Ureter (tissue), 1 donor: ENCODE measurements at regions not wholly inside any gene's neighbourhood (a gene's known extent, or its start where the extent isn't known, plus 50 kb on each side); places are given as distances from the start of the nearest gene placed in this dataset.

Experiments used
- DNase-seq: peaks from one replicate; pipeline ENCODE4 v3.0.0-alpha.2; 2020; ENCODE audit warnings: low spot score
- donor health status: DM: yes; HTN: yes; CAD: no.

- no peak for DNase-seq
Measured at GRCh38 chr15:46416544-46416943, 781.7 kb downstream of the SQOR start.

- DNase-seq: no peak
Measured at GRCh38 chr15:46420990-46421389, 786.2 kb downstream of the SQOR start.

- DNase-seq: no peak
Measured at GRCh38 chr15:46441294-46442062, 806.6 kb downstream of the SQOR start.

- DNase-seq: no peak
Measured at GRCh38 chr15:46442184-46442583, 807.4 kb downstream of the SQOR start.

- DNase-seq: no peak
Measured at GRCh38 chr15:46442901-46443590, 808.2 kb downstream of the SQOR start.

GRCh38 chr15:46450112-46450809, 815.4 kb downstream of the SQOR start:
- no peak for DNase-seq

GRCh38 chr15:46450810-46451182, 816.0 kb downstream of the SQOR start:
- no peak for DNase-seq

GRCh38 chr15:46452297-46452820, 817.5 kb downstream of the SQOR start:
- no peak for DNase-seq

- no peak for DNase-seq
Measured at GRCh38 chr15:46456456-46456855, 821.6 kb downstream of the SQOR start.

GRCh38 chr15:46460431-46461094, 825.7 kb downstream of the SQOR start:
- DNase-seq: no peak

- DNase-seq: no peak
Measured at GRCh38 chr15:46461416-46461815, 826.6 kb downstream of the SQOR start.

- no peak for DNase-seq
Measured at GRCh38 chr15:46467041-46467440, 832.2 kb downstream of the SQOR start.

GRCh38 chr15:46471096-46471495, 836.3 kb downstream of the SQOR start:
- no peak for DNase-seq

GRCh38 chr15:46489276-46489675, 854.4 kb downstream of the SQOR start:
- no peak for DNase-seq

GRCh38 chr15:46496491-46497115, 861.8 kb downstream of the SQOR start:
- no peak for DNase-seq

- DNase-seq: no peak
Measured at GRCh38 chr15:46502667-46503066, 867.8 kb downstream of the SQOR start.

GRCh38 chr15:46518381-46518780, 883.6 kb downstream of the SQOR start:
- no peak for DNase-seq

- DNase-seq: no peak
Measured at GRCh38 chr15:46523701-46524100, 888.9 kb downstream of the SQOR start.

GRCh38 chr15:46525984-46526725, 891.3 kb downstream of the SQOR start:
- DNase-seq: no peak

GRCh38 chr15:46526726-46527110, 891.9 kb downstream of the SQOR start:
- DNase-seq: no peak

- DNase-seq: no peak
Measured at GRCh38 chr15:46543626-46544025, 908.8 kb downstream of the SQOR start.
